GM13977 (cell line): ENCODE measurements at regions not wholly inside any gene's neighbourhood (a gene's known extent, or its start where the extent isn't known, plus 50 kb on each side); places are given as distances from the start of the nearest gene placed in this dataset.

Experiments
- DNase-seq: peaks from one replicate; pipeline ENCODE4 v3.0.0; 2012; ENCODE audit warnings: low spot score
- in situ Hi-C: fragments of 300-500 bp; cut with MboI; formaldehyde crosslinking; loops from one replicate; pipeline ENCODE4 v1.12.0; 2022; ENCODE audit warnings: low sequenced_read_pairs, low pct_unique_long_range_greater_than_20kb, mixed read lengths, inconsistent platforms; ENCODE audit not compliant: unreplicated experiment
- TF ChIP-seq, protein P1 (sequence below): IDR thresholded peaks from 2 replicates; pipeline ENCODE4 v1.5.1; 2012; ENCODE audit warnings: mild to moderate bottlenecking, control low read depth; ENCODE audit not compliant: insufficient read depth; ENCODE audit errors: extremely low read depth, missing control alignments

DNA sequence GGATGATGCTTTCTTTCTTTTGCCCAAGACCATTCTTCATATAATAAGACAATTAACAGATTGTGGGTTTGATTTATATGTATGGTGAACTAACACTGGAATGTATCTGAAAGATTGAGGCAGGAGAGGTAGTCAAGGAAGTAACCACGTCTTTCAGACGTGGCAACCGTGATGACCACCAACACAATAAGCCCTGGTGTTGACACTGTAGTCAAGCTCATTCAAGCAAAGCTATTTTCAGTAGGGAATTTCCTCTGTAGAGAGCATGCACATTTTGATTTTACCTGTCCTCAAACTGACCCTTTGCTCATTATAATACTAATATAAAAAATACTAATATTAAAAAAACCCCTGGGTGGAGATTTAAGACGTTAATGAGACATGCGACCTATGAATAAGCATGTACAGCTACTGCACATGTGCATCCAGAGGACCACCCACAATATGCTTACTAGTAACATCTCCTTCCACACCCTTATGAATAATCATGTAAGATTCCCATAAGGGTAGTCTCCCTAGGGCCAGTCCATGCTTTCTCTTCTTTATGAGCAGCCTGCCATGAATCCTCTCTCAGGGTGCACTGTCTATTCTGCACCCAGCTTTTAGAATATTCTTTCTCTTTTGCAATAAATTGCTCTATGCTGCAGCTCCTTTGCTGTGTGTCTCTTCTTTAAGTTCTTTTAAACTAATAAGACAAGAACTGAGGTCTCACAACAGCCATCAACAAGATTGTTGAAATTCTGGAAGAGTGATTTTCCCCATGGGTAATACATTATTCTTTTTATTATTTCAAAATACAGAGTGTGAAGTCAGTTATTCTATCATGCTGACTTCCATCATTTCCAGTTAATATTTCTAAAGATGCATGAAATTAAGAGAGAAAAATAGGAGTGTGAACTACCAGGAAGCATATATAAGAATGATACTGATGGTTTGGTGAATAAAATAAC lies 151.3 kb upstream of the NPVF start:
- TF ChIP-seq, protein P1, sequence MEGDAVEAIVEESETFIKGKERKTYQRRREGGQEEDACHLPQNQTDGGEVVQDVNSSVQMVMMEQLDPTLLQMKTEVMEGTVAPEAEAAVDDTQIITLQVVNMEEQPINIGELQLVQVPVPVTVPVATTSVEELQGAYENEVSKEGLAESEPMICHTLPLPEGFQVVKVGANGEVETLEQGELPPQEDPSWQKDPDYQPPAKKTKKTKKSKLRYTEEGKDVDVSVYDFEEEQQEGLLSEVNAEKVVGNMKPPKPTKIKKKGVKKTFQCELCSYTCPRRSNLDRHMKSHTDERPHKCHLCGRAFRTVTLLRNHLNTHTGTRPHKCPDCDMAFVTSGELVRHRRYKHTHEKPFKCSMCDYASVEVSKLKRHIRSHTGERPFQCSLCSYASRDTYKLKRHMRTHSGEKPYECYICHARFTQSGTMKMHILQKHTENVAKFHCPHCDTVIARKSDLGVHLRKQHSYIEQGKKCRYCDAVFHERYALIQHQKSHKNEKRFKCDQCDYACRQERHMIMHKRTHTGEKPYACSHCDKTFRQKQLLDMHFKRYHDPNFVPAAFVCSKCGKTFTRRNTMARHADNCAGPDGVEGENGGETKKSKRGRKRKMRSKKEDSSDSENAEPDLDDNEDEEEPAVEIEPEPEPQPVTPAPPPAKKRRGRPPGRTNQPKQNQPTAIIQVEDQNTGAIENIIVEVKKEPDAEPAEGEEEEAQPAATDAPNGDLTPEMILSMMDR: no peak
- no peak for DNase-seq
- in situ Hi-C loops: loop anchor here (25.0 kb wide), 1 partner anchor 117 kb away; no protein-coding TSS in a partner anchor

DNA sequence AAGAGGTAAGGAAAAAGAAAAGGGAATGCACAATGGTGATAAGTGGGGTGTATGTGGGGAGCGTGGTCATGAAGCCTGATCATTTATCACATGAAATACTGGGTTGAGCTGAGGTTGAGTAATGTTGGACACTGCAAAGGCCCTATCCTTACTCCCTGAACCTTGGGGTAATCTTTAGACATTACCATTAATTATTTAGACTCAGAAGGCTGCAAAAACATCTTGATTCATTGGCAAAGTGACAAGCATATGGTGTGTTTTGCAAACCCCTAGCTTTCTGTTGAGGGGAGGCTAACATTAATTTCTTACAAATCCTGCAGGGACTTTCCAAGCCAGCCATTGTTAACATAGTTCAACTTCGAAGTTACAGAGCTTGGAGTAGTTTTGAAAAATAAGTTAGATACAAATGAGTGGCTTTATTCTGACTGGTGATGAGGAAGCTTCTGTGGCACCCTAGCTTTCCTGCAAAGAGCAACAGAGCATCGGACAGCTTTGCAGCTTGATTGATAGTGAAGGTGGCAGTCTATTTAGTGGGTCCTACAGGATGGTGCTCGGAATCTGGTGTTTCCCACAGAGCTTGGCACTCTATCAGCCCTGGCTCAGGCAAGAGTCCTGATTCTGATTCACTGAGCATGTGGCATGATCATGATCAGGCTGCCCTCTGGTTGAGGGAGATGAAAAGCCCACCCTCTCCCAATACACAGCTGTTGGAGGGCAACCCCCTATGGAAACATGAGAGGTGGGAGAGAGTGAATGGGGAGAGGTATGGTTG lies 153.7 kb upstream of the NPVF start:
- in situ Hi-C loops: loop anchor here (25.0 kb wide), 1 partner anchor 120 kb away; no protein-coding TSS in a partner anchor
- TF ChIP-seq, protein P1: no peak
- no peak for DNase-seq

DNA sequence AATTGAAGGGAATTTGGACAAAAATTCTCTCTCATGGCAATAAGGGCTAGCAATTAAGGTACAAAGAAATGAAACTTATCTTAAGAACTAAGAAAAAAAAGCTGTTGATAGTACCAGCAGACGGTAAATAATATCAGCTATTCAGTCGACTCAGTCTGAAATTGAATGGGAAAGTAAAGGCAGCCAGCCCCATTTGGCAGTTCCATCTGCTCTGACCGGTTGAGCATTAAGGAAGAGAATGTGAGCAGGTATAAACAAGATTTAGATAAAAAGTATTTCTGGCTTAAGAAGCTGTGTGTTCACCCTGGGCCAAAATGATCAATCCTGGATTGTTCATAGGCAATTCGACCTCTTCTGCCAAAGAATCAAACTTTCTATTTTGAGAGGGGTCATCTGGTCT lies 154.6 kb upstream of the NPVF start:
- TF ChIP-seq, protein P1: no peak
- in situ Hi-C loops: loop anchor here (25.0 kb wide), 1 partner anchor 121 kb away; no protein-coding TSS in a partner anchor
- no peak for DNase-seq

GRCh38 chr7:25383402-25383801 lies 155.1 kb upstream of the NPVF start:
- TF ChIP-seq, protein P1: no peak
- DNase-seq: no peak
- in situ Hi-C loops: loop anchor here (25.0 kb wide), 1 partner anchor 121 kb away; no protein-coding TSS in a partner anchor

- TF ChIP-seq, protein P1: no peak
- DNase-seq: no peak
- in situ Hi-C loops: loop anchor here (25.0 kb wide), 1 partner anchor 123 kb away; no protein-coding TSS in a partner anchor
Measured at GRCh38 chr7:25384788-25385505, 156.7 kb upstream of the NPVF start.
